ENCODE measurements at regions not wholly inside any gene's neighbourhood (a gene's known extent, or its start where the extent isn't known, plus 50 kb on each side); places are given as distances from the start of the nearest gene placed in this dataset.
"Not testable (repeated sequence)": the region's sequence is repeated elsewhere in the genome, so short reads cannot be mapped to it uniquely, and the experiment has no call there.

- Histone ChIP-seq H3K4me3 (ENCODE audit: low read depth, low read length) (no peak overlapping the region), H3K36me3 (ENCODE audit: control insufficient read depth, insufficient read depth, low read length) (no peaks in the 10 kb centered on the region), H3K27me3 (ENCODE audit: control insufficient read depth, insufficient read depth, low read length) (no peaks in the 10 kb centered on the region)
- DNase-seq (ENCODE audit: low read depth) (no peak), FAIRE-seq (no peak)
- no peak for TF ChIP-seq CTCF (IDR thresholded peaks at IDR 0.05; ENCODE audit: insufficient read depth, low read length, severe bottlenecking)
Measured at GRCh38 chr1:166600574-166600973, 238.7 kb upstream of the POGK start.

- Histone ChIP-seq H3K27me3 (ENCODE audit: control insufficient read depth, insufficient read depth, low read length) (no peaks in the 10 kb centered on the region), H3K36me3 (ENCODE audit: control insufficient read depth, insufficient read depth, low read length) (no peaks in the 10 kb centered on the region), H3K4me3 (ENCODE audit: low read depth, low read length) (no peak overlapping the region)
- no peak for TF ChIP-seq CTCF (IDR thresholded peaks at IDR 0.05; ENCODE audit: insufficient read depth, low read length, severe bottlenecking)
- FAIRE-seq (no peak), DNase-seq (ENCODE audit: low read depth) (no peak)
Measured at GRCh38 chr1:166601650-166602278, 237.5 kb upstream of the POGK start.

GRCh38 chr1:166602801-166603200 is 236.5 kb upstream of the POGK start:
- not testable (repeated sequence) for FAIRE-seq; H3K27me3 ChIP-seq (ENCODE audit: control insufficient read depth, insufficient read depth, low read length); DNase-seq (ENCODE audit: low read depth); H3K36me3 ChIP-seq (ENCODE audit: control insufficient read depth, insufficient read depth, low read length); H3K4me3 ChIP-seq (ENCODE audit: low read depth, low read length)

- Histone ChIP-seq H3K36me3 (ENCODE audit: control insufficient read depth, insufficient read depth, low read length) (no peaks in the 10 kb centered on the region), H3K27me3 (ENCODE audit: control insufficient read depth, insufficient read depth, low read length) (no peaks in the 10 kb centered on the region), H3K4me3 (ENCODE audit: low read depth, low read length) (no peak overlapping the region)
- FAIRE-seq, result no peak
- no peak for TF ChIP-seq CTCF (IDR thresholded peaks at IDR 0.05; ENCODE audit: insufficient read depth, low read length, severe bottlenecking)
- peak; percentile 92 for DNase-seq (ENCODE audit: low read depth)
Measured at GRCh38 chr1:166603296-166603695, 236.0 kb upstream of the POGK start.

- Histone ChIP-seq H3K27me3 (ENCODE audit: control insufficient read depth, insufficient read depth, low read length) (no peaks in the 10 kb centered on the region), H3K36me3 (ENCODE audit: control insufficient read depth, insufficient read depth, low read length) (no peaks in the 10 kb centered on the region), H3K4me3 (ENCODE audit: low read depth, low read length) (no peak overlapping the region)
- DNase-seq (ENCODE audit: low read depth) (no peak), FAIRE-seq (no peak)
- TF ChIP-seq CTCF (IDR thresholded peaks at IDR 0.05; ENCODE audit: insufficient read depth, low read length, severe bottlenecking), result no peak
Measured at GRCh38 chr1:166605137-166605536, 234.1 kb upstream of the POGK start.

- Histone ChIP-seq H3K36me3 (ENCODE audit: control insufficient read depth, insufficient read depth, low read length) (no peaks in the 10 kb centered on the region), H3K4me3 (ENCODE audit: low read depth, low read length) (no peak overlapping the region), H3K27me3 (ENCODE audit: control insufficient read depth, insufficient read depth, low read length) (no peaks in the 10 kb centered on the region)
- FAIRE-seq (no peak), DNase-seq (ENCODE audit: low read depth) (no peak)
- no peak for TF ChIP-seq CTCF (IDR thresholded peaks at IDR 0.05; ENCODE audit: insufficient read depth, low read length, severe bottlenecking)
Measured at GRCh38 chr1:166612886-166613285, 226.4 kb upstream of the POGK start.

Data from bronchial epithelial cell (primary cell).